ENCODE measurements at regions not wholly inside any gene's neighbourhood (a gene's known extent, or its start where the extent isn't known, plus 50 kb on each side); places are given as distances from the start of the nearest gene placed in this dataset.

DNA sequence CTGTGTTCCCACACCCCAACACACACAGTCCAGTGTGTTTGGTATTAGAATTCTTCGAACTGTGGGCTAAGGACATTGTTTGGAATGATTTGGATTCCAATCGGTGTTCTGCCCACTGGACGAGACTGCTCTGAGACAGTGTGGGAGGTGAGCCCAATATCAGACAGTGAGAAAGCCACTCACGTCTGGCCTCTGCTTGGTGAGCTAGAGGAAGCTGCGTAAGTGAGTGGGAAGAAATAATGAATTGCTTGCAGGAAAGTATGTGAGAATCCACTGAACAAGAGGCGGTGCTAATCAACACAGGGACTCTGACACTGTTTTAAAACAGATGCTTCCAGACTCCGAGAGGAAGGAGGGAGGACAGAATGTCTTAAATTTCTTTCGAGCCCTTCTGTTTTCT, 675.0 kb upstream of the ANKRD30A start:
- no peak for DNase-seq (ENCODE audit: low spot score)

DNA sequence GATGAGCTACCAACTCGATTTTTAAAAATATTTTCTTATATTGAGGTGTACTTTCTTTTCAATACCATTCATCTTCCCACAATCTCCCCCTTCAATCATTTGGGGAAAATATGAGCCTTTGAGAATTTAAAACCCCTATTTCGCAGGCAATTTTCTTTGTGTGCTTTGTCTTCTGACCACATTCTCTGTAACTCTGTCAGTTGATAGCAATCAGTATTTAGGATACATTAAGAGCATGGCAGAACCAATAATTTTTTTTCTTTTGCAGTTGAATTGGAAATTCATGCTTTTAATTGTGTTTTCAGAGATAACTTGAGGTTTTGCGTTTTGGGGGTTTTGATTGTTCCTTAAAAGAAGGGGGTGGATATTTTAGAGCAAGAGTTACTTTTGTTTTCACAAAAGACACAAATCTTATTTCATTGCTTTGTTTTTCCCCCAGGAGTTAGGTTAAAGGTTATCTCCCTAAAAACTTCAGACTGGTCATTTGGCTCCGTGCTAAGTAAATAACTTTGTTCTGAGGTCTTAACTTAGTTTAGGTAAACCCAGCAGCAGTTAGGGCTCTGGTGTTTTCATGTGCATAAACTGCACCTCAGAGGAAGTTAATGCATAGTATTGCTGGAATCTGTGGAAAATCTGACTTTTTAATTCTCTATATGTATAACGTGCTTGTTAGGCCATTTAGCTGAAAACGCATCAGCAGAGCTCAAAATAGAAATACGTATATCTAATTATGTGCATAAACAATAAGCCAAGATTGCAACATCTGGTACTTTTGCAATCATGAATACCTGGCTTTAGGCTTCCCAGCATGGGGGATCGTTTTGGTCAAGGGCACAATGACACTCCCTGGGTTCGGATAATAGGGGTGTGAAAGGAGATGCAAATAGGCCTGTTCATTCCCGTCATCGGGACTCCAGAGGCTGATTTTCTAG, 676.4 kb upstream of the ANKRD30A start:
- DNase-seq (ENCODE audit: low spot score) = no peak

DNA sequence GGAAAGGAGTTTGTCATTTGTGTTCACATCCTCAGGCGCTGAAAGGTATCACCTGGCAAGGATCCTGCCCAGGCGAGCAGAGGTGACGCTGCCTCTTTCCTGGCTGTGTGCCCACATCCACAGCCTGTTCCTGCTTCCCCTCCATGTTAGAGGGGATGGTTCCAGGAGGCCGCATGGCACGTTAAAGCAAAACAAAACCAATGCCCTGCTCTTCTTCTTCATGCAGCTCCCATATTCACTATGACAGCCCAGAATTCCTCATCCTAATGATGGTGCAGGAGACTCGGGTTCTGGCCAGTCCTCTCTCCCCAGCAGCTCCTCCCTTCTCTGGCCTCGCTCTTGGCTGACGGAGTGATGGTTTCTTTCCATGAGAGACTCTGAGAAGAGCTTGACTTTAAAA, 678.5 kb upstream of the ANKRD30A start:
- peak; percentile 13 for DNase-seq (ENCODE audit: low spot score)

GRCh38 chr10:36443233-36443632, 682.2 kb upstream of the ANKRD30A start:
- no peak for DNase-seq (ENCODE audit: low spot score)

DNA sequence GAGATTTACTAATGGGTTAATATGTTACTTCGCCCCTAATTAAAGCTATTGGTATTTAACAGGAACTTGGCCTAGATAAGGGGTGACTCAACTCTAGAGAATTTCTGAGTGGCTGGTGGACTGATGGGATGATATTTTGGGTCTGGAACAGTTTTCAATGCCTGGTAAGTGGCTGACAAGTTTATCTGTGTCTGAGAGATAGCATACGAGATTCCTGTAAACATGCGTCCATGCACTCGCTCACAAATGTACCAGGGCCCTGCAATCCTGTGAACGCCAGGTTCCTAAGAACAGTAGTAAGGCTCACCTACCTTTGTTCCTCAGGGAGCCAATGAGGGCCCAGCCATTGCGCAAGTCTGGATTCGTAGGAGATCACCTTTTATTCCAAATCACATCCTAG, 683.8 kb upstream of the ANKRD30A start:
- DNase-seq (ENCODE audit: low spot score) = peak; percentile 54

GRCh38 chr10:36440539-36440938, 684.9 kb upstream of the ANKRD30A start:
- DNase-seq (ENCODE audit: low spot score) = no peak

GRCh38 chr10:36437367-36437766, 688.0 kb upstream of the ANKRD30A start:
- no peak for DNase-seq (ENCODE audit: low spot score)

- DNase-seq (ENCODE audit: low spot score) = no peak
These were observed 696.9 kb upstream of the ANKRD30A start for GRCh38 chr10:36428507-36428906.

DNA sequence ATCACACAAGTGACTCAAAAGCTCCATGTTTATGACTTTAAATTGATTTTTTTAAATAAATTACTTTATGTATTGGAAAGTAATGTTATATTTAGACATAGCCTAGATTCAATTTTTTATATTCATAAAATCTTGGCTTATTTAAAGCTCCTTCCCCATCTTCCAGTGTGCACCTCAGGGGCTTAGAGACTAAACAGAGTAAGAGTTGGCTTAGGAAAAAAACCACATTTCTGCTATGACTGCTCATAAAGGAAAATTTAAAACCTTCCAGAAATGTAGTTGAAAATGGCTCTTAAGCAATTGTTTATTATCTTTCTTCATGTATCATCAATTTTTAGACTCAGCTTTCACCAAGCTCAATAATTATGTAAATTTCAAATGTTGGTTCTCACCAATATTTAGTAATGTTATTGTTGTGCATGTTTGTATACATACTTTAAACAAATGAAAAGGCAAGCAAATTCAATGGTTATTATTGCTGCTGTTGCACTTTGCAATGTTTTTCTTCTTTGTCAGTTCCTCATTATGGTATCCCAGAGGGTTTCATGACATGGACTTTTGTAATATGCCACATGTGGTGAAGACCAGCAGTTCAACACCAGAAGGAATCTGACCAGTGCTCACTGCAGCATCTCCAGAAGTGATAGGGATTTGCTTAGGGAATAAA, 700.1 kb upstream of the ANKRD30A start:
- no peak for DNase-seq (ENCODE audit: low spot score)

DNA sequence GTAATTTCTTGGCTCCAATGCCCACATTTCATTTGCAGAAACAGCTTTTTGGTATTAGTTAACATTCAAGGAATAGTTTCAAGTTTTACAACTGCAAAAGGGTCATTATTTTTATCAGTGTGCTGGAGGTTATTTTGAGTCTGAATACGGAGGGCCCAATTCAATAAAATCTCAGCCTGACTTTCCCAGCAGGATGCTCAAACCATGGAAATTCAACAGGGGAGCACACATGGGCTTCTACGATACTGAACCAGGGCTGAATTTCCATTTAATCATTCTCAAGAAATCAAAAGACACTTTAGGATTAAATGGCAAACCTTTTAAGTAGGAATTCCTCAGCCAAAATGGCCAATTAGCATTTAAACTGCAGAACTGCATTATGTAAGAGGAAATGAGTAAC, 700.9 kb upstream of the ANKRD30A start:
- no peak for DNase-seq (ENCODE audit: low spot score)

DNA sequence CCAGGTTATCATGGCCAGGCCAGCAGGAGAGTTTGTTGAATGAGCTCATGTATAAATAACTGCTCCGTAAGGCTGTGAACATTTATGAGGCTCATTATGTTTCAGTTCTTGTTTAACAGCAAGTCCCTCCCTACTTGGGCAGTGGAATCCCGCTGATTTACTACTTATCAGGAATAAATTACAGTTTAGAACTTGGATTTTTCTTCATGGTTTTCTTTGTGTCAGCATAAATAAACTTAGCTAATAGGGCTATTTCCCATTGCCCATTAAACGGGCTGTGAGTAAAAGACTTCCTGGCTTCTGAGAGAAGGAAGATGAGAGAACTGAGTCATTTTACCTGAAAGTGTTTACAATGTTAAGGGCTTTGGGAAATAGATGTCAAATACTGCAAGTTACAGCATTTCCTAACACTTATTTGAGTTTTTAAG, 701.6 kb upstream of the ANKRD30A start:
- DNase-seq (ENCODE audit: low spot score) = no peak

GRCh38 chr10:36421992-36422391, 703.4 kb upstream of the ANKRD30A start:
- no peak for DNase-seq (ENCODE audit: low spot score)

- no peak for DNase-seq (ENCODE audit: low spot score)
These were observed 708.9 kb upstream of the ANKRD30A start for GRCh38 chr10:36416513-36416912.

DNA sequence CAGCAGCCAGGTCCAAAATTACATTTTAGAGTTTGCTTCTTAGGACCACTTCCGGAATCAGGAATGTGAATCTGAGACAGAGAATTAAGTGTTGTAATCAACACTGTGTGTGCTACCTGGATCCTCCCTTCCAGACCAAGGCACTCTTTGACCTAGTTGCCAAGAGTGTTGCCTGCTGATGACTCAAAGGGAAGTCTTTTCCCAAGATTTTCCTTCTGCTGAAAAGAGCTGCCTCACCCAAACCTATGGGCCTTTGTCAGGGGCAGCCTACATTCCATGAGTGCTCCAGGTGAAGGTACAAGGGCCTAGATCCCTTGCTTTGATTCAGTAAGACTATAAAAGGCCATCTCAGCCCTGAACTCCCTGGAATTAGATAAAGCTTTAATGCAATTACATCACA, 712.5 kb upstream of the ANKRD30A start:
- DNase-seq (ENCODE audit: low spot score) = peak; percentile 68

DNA sequence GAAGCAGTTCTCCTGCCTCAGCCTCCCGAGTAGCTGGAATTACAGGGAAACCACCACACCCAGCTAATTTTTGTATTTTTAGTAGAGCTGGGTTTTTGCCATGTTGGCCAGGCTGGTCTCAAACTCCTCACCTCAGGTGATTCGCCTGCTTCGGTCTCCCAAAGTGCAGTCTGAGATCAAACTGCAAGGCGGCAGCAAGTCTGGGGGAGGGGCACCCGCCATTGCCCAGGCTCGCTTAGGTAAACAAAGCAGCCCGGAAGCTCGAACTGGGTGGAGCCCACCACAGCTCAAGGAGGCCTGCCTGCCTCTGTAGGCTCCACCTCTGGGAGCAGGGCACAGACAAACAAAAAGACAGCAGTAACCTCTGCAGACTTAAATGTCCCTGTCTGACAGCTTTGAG, 725.2 kb upstream of the ANKRD30A start:
- DNase-seq (ENCODE audit: low spot score) = peak; percentile 33

- DNase-seq (ENCODE audit: low spot score) = no peak
These were observed 731.6 kb upstream of the ANKRD30A start for GRCh38 chr10:36393801-36394200.

DNA sequence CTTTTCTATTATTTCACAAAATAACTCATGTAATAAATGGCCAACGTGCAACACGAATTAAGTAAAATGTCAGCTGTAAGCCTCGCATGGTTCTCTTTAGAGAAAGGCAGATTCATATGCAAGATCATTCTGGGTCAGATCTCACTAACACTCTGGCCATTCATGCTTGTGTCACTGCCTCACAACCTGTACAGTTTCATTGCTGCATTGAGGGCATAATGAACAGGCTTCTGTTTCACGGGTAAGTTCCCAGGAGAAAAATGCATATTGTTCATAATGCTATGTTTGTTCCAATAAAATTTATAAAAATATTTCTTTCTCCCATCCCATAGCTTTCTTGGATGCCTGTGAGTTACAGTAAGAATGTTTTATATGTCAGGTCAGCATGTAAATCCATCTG, 734.0 kb upstream of the ANKRD30A start:
- DNase-seq (ENCODE audit: low spot score) = no peak

DNA sequence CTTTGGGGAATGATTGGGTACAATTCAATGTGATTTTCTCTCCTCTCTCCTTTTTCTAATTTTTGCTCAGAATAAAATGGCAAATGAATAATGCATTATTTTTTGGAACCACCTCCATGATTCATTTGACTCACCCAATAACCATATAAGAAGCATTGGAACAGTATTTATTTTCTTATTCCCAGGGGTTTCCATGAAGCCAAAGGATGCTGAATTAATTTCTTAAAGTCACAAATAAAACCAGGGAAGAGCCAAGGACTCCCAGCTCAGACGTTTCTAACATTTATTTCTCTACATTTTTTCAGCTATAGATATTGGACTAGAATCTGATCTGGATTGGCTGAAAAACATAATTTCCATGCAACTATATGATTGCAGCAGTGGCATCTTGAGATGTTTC, 735.2 kb upstream of the ANKRD30A start:
- DNase-seq (ENCODE audit: low spot score) = no peak

GRCh38 chr10:36388166-36388565, 737.2 kb upstream of the ANKRD30A start:
- DNase-seq (ENCODE audit: low spot score) = no peak

- no peak for DNase-seq (ENCODE audit: low spot score)
These were observed 739.7 kb upstream of the ANKRD30A start for GRCh38 chr10:36385693-36386092.

DNA sequence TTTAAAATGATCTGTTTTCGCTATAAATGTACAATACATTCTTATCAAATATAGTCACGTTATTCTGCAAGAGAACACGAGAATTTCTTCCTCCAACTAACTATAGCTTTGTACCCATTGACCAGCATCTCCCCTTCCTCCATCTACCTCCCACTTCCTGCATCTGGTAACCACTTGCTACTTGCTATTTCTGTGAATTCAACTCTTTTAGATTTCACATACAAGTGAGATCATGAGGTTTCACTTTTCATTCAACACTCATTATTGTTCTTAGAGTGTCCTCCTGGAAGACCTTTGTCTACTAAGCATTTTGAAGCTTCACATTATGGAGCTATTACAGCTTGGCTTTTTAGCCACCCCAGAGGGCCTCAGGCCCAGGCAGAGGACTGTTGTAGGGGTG, 741.3 kb upstream of the FZD8 start:
- DNase-seq (ENCODE audit: low spot score) = no peak

DNA sequence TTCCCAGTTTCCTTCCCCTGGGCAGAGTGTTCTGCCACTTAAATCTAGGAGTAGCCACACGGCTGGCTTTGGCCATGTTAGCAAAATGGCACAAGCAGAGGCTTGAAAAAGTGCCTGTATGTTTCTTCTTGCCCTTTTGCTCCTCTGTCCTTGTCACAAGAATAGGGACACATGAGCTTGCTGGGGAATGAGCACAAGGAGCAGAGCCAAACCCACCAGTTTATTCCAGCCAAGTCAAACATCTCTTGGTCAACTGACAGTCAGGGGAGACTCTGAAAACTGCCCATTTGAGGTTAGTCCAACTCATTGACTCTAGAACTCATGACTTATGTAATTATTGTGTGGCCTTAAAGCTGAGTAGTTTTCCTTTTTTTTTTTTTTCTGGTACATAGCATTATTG, 739.7 kb upstream of the FZD8 start:
- no peak for DNase-seq (ENCODE audit: low spot score)

DNA sequence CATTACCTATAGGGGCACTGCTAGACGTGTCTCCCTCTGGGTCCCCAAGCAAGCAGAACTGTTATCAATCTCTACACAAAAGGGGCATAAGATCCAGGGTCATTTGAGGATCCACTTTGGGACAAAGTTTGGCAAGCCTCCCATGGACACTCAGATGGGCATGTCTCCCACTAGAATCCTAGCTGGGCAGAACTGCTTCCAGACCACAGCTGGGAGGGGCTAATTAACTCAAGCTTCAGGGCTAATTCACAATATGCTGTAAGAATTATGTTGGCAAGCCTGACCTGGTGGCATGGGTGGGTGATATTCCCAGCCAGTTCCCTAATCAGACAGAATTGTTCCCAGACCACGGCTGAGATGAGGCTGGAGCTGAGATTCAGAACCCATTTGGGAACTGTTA, 738.4 kb upstream of the FZD8 start:
- DNase-seq (ENCODE audit: low spot score) = no peak
